ENCODE measurements at regions not wholly inside any gene's neighbourhood (a gene's known extent, or its start where the extent isn't known, plus 50 kb on each side); places are given as distances from the start of the nearest gene placed in this dataset.

DNA sequence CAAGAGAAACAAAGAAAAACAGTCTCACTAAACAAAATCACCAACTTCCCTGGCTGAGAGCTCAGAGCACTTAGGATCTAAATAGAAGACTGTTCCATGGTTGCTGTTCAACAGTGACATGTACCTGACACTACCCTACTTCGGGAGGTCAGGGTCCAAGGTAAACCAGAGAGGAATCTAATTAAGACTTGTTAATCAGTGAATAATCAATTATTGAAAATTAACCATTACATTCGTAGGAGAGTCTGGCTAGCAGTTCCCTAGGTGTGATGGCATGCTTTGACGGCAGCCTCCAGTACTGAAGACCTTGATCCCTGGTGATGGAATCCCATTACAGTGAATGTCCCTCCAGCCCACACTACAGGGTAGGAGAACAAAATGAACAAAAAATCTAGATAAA lies 154.0 kb upstream of the AFDN start:
- TF ChIP-seq, protein P1, sequence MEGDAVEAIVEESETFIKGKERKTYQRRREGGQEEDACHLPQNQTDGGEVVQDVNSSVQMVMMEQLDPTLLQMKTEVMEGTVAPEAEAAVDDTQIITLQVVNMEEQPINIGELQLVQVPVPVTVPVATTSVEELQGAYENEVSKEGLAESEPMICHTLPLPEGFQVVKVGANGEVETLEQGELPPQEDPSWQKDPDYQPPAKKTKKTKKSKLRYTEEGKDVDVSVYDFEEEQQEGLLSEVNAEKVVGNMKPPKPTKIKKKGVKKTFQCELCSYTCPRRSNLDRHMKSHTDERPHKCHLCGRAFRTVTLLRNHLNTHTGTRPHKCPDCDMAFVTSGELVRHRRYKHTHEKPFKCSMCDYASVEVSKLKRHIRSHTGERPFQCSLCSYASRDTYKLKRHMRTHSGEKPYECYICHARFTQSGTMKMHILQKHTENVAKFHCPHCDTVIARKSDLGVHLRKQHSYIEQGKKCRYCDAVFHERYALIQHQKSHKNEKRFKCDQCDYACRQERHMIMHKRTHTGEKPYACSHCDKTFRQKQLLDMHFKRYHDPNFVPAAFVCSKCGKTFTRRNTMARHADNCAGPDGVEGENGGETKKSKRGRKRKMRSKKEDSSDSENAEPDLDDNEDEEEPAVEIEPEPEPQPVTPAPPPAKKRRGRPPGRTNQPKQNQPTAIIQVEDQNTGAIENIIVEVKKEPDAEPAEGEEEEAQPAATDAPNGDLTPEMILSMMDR (IDR thresholded peaks at IDR 0.05; ENCODE audit: low read depth, low read length): no peak
- no peak overlapping the region for H3K4me3 ChIP-seq (ENCODE audit: low read depth, low read length)
- in situ Hi-C loops (cut with HindIII; ENCODE audit: low sequenced_read_pairs): no loop called here
- DNase-seq (ENCODE audit: low read depth, low spot score): no peak

DNA sequence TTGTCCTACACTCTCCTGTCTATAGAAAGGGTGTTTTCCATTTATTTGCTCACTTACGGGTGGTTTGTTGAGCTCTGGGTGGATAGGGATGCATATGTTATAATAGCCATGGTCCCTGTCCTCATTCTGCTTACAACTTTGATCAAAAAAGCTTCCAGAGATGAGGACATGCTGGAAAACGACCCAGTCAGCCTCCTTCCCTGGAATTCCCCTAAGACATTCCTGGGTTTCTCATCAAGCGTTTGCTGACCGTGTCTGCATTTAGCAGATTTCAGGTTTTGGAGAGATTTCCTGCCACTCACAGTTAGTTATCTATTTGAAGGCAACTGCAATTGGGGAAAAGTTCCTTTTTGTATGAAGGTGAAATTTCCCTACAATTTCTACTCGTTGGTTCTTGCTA lies 152.8 kb upstream of the AFDN start:
- H3K4me3 ChIP-seq (ENCODE audit: low read depth, low read length): no peak overlapping the region
- in situ Hi-C loops (cut with HindIII; ENCODE audit: low sequenced_read_pairs): no loop called here
- TF ChIP-seq, protein P1 (IDR thresholded peaks at IDR 0.05; ENCODE audit: low read depth, low read length): no peak
- no peak for DNase-seq (ENCODE audit: low read depth, low spot score)

DNA sequence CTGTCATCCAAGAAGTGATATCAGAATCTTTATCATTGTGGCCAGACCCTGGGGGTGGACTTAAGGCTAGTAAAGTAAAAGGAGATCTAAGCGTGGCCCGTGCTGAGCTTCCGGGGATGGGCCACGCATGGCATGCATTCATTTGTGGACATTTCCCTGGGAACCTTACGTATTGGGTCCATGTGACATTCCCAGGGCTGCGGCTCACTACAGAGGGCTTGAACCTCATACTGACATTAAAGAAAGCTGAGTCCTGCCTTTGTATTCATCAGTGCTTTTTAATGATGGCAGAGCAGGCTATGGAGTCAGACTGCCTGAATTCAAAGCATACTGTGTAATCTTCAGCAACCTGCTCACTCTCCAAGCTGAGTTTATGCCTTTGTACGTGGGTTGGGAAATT lies 152.2 kb upstream of the AFDN start:
- TF ChIP-seq, protein P1 (IDR thresholded peaks at IDR 0.05; ENCODE audit: low read depth, low read length): no peak
- no peak for DNase-seq (ENCODE audit: low read depth, low spot score)
- in situ Hi-C loops (cut with HindIII; ENCODE audit: low sequenced_read_pairs): no loop called here
- H3K4me3 ChIP-seq (ENCODE audit: low read depth, low read length): no peak overlapping the region

DNA sequence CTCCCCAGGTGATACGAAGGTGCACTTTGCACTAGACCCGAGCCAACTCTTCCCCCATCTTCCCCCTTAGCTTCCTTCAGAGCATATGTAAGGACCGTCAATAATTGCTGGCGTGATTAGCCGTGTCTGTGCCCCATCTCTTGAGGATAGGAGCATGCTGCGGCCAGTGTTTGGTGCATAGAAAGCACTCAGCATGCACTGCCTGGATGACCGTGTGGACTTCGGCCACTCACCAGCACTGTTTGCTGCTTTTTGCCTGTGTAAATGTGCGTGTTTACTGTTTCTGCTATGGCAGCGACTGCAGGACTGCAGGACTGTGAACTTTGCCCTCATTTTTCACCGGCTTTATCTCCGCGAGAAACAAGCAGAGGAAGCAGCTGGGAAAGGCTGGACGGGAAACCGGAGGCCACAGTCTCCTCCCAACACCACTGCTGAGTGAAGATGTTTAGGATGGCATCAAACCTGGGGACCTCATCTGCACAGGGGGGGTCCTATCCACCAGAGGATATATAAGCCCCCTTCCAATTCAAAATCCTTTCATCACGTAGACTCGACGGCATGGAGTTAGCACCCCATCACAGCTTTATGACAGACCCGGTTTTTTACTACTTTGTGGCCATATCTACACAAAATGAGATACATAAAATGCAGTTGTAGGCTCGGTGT lies 150.6 kb upstream of the AFDN start:
- TF ChIP-seq, protein P1 (IDR thresholded peaks at IDR 0.05; ENCODE audit: low read depth, low read length): no peak
- no peak for DNase-seq (ENCODE audit: low read depth, low spot score)
- no peak overlapping the region for H3K4me3 ChIP-seq (ENCODE audit: low read depth, low read length)
- in situ Hi-C loops (cut with HindIII; ENCODE audit: low sequenced_read_pairs): no loop called here

DNA sequence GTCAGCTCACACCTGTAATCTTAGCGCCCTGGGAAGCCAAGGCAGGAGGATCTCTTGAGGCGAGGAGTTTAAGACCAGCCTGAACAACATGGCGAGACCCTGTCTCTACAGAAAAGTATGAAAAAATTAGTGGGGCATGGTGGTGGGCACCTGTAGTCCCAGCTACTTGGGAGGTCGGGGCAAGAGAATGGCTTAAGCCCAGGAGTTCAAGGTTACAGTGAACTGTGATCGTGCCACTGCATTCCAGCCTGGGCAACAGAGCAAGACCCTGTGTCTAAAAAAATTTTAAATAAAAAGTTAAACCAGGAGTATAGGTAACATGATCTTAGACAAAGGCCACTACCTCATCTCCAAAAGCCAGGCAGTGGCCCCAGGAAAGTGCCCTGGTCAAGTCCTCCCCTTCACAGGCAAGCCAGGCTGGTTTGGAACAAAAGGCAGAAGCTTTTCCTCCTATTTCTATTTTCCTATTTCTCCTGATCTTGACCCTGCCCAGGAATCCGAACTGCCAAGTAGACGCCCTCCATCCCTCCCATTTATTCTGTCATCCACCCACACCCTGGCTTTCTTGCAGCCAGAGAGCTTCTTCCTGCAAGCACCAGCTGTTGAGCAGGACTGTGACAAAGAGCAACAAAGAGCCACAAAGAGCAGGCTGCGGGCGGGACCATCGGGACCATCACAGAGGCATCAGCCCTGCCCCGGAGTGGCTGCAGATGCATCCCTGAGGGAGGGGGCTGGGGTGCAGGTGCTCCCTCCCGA lies 149.9 kb upstream of the AFDN start:
- no peak overlapping the region for H3K4me3 ChIP-seq (ENCODE audit: low read depth, low read length)
- TF ChIP-seq, protein P1 (IDR thresholded peaks at IDR 0.05; ENCODE audit: low read depth, low read length): no peak
- DNase-seq (ENCODE audit: low read depth, low spot score): no peak
- in situ Hi-C loops (cut with HindIII; ENCODE audit: low sequenced_read_pairs): no loop called here

DNA sequence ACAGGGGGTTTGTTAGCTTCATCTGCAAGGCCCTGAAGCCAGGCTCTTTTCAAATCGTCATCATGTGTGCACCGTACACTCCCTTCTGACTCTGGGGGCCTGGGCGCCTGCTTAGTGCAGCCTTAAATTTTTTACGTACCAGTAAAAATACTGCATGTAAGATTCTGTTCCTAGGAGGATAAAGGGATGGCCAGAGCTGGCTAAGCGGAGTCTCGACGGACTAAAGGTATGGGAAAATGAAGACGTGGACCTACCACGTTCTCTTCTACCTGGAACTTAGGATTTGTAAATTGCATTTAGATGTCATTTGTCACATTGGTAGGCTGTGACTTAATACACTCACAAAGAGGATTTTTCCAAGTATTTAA lies 149.3 kb upstream of the AFDN start:
- in situ Hi-C loops (cut with HindIII; ENCODE audit: low sequenced_read_pairs): no loop called here
- no peak overlapping the region for H3K4me3 ChIP-seq (ENCODE audit: low read depth, low read length)
- TF ChIP-seq, protein P1 (IDR thresholded peaks at IDR 0.05; ENCODE audit: low read depth, low read length): no peak
- no peak for DNase-seq (ENCODE audit: low read depth, low spot score)

Data from astrocyte of the spinal cord (primary cell).